ENCODE measurements at regions not wholly inside any gene's neighbourhood (a gene's known extent, or its start where the extent isn't known, plus 50 kb on each side); places are given as distances from the start of the nearest gene placed in this dataset.
A peak's percentile ranks its signal among the peaks of the same experiment; 100 is the strongest.
"Not testable (repeated sequence)": the region's sequence is repeated elsewhere in the genome, so short reads cannot be mapped to it uniquely, and the experiment has no call there.

DNA sequence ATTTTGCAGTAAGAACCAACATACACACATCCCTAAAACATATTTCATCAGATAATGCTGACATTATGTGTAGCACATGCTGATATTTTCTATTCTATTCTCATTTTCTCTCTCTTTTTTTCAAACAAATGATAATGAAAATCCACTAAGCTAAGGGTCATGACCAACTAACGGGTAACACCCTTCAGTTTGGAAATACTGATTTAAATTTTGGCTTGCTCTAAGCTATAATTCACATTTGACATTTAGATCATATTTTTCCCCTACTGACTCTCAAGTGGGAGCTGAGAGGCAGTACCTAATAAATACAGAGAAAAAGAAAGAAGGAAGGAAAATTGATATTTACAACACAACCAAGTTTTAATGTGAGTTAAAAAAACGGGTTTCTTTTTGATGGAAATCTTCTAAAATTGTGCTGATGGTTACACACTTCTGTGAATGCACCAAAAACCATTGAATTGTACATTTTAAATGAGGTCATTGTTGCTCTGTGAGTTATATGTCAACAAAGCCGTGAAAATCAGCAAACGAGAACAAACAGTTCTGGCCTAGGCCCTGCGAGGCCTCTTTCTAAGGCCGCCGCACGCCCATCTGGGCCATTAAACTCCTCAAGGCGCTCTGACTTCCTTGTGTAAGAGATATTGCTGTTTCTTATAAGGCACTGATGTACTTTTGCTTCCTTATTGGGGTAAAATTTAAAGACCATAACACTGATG is 124.2 kb downstream of the GALR1 start:
- no peak for DNase-seq

DNA sequence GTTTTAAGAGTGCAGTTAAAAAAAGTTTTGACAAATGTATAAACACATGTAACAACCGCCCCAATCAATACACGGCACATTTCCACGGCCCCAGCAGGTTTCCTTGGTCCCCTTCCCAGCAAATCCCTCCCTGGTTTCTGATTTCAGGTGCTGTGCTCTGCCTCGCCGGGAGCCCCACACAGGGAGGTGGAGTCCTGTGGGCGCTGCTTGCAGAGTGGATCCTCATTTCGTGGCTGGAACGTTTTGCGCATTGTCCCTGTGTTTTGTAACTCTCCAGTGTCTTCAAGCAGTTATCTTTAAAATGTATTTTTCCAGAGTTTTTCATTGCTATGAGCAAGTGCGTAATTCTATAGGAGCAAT is 124.8 kb downstream of the GALR1 start:
- DNase-seq = no peak

DNA sequence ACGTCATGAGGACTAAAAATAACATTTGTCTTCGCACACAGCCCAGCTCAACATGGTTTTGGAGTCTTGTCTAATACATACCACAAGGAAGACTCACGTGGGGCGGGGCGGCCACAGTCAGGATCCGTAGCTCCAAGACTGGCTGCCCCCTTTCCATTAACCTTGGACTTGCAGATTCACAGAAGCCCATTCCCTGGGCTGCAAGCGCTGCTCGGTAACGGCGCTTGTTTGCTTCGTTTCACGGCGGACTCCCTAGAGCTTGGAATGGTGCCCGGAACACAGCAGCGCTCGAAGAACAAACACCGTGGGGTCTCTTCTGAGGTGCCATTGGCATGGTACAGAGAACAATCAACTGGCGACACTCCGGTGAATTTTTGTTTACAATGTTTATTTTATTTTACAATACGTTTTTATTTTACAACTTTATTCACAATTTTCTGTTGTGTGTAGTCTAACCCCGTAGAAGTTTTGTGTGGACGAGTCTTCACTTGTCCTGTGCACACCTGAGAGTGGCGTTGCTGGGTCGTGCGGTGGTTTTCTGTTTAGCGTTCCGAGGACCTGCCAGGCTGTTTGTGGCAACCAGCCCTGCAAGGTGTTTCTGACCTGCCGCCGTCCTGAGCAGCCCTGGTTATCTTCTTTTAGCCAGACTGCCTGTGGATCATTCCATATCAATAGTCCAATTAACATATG is 126.5 kb downstream of the GALR1 start:
- peak; percentile 82 for DNase-seq

DNA sequence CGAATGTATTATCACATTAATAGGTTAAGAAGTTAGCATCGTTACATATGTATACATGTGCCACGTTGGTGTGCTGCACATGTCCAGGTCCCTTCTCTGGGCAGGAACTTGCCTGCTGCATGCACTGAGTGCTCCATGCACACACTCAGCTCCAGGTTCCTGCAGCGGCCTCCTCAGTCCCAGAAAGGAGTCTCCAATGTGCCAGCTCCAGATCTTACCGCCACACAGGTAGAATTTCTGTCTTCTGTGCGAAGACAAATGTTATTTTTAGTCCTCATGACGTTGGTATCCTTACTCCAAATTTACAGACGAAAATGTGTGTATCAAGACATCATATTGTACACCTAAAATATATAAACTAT is 127.1 kb downstream of the GALR1 start:
- DNase-seq = no peak

DNA sequence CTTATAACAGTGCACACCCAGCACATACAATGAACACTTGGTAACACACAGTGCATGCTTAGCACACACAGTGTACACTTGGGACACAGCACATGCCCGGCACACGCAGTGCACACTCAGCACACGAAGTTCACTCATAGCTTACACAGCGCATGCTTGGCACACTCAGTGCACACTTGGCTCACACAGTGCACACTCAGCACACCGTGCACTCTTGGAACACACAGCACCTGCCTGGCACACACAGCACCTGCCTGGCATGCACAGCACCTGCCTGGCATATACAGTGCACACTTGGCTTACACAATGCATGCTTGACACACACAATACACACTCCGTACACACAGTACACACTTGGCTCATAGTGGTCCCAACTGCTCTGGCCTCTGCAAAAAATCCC is 128.2 kb downstream of the GALR1 start:
- DNase-seq = no peak

DNA sequence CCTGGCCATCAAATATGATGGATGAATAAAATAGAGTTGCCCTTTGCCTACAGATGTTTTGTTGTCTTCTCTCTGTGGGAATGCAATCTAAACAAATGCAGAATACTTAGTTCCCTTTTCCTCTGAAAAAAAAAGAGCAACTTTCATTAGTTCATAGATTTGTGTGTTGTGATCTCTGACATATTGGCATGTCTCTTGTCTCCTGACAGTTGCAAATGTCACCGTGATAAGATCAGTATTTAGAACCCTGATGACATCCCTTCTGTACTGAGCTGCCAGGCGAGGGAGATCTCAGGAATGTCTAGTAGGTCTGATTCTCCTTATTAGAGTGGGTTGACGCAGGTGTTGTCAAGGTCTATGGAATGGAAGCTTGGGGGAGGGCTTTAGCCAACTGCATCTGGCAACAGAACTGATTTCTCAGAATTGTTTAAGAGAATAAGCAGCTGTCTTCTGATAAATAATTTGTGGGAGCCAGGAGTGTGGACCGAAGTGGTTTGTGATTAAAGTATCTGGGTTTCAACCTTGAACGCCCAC is 130.4 kb downstream of the GALR1 start:
- no peak for DNase-seq

- no peak for DNase-seq
These were observed 131.0 kb downstream of the GALR1 start for GRCh38 chr18:77380695-77381094.

DNA sequence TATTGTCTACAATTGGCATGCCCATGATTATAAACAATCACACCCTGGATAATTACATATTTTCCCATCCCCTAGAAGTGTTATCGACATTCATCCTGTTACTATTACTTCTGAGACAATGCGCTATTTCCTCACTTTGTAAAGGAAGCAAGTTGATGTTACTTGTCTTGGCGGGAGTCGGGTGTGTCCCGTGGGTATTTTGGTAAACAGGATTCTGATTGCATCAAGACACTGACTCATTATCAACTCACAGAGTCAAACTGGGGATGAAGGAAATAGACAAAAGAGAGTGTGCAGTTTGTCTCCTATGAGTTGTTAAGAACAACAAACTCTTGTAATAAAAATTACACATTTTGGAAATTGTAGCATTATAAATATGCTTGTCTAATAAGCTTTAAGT is 142.7 kb downstream of the GALR1 start:
- no peak for DNase-seq

DNA sequence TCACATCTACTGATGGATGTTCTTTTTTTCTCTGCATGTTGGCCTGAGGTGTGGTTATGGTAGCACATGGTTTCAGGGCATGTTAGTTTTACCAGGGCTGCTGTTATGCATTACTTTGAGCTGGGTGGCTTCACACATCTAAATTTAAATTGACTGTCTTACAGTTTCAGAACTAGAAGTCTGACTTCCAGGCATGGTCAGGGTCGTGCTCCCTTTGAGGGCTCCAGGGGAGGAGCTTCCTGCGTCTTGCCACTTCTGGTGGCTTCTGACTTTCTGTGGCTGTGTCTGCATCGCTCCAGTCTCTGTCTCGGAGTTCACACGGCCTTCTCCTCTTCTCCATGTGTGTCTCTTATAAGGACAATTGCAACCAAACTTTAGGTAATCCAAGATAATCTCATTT is 143.9 kb downstream of the GALR1 start:
- no peak for DNase-seq

DNA sequence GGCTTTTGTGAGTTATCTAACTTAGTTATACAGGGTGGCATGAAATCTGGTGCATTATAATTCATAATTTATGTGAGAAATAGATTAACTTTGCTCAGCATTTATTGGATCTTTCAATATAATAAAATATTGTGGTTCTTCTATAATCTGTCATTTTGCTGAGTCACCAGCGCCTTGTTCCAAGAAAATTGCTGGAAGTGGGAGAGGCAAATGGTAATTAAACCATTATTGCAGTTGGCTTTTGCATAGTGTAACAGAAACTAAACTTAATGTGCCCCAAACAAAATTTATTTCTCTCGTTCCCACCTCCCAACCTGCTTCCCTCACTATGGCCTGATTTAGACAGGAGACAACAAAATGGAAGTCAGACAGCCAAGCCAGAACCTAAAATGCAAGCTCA is 146.3 kb downstream of the GALR1 start:
- no peak for DNase-seq

GRCh38 chr18:77397056-77397455 is 147.4 kb downstream of the GALR1 start:
- DNase-seq = no peak

DNA sequence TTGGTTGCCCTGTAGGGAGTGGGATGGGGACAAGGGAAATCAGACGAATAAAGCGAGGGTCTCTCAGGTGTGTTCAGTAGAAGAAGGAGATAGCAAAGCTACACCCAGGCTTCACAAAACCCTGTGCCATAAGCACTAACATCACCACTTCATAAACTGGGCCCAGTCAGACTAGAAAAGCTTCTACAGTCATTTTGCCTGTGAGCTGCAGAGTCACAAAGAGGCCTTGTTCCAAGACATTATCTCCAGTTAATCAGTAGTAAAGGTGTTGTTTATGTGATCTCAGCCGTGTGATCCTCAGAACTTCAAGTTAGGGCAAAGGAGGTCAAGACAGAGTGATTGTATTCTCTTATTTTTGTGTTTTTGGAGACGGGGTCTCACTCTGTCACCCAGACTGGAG is 148.0 kb downstream of the GALR1 start:
- no peak for DNase-seq

- no peak for DNase-seq
These were observed 150.9 kb downstream of the GALR1 start for GRCh38 chr18:77400561-77400960.

GRCh38 chr18:77401173-77401572 is 151.5 kb downstream of the GALR1 start:
- no peak for DNase-seq

DNA sequence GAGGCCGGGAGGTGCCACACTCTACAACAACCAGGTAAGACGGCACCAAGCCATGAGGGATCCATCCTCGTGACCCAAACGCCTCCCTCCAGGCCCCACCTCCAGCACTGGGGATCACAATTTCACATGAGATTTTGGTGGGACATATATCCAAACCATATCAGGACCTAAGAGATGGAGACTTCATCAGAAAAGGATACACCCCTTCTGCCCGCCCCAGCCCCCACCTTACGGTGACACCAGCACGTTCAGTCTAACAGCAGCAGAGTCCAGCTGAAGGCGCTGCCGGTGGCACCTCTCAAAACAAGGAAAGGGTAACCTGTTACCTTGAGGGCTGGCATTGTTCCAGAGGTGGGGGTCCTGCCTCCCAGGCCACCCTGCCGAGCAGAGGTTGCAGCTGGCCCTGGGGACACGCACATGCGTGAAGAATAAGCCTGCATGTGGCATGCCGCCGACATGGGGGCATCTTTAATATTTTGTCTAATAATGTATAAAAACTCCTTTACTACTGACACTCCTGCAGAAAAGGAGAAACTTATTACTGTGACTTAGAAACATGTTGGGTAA is 154.4 kb downstream of the GALR1 start:
- DNase-seq = no peak

DNA sequence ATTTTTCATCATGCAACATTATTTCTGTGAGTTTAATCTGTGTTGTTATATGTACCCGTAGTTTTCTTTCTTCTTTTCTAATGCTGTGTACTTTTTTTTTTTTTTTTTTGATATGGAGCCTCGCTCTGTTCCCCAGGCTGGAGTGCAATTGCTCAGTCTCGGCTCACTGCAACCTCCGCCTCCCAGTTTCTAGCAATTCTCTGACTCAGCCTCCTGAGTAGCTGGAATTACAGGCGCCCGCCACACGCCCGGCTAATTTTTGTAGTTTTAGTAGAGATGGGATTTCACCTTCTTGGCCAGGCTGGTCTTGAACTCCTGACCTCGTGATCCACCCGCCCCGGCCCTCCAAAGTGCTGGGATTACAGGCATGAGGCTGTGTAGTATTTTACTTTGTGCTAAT is 155.4 kb downstream of the GALR1 start:
- no peak for DNase-seq

GRCh38 chr18:77407733-77408132 is 158.1 kb downstream of the GALR1 start:
- DNase-seq = no peak

- DNase-seq = not testable (repeated sequence)
These were observed 171.9 kb downstream of the GALR1 start for GRCh38 chr18:77421546-77421945.

- DNase-seq = no peak
These were observed 173.6 kb downstream of the GALR1 start for GRCh38 chr18:77422974-77423867.

GRCh38 chr18:77433076-77433475 is 183.4 kb downstream of the GALR1 start:
- DNase-seq = no peak

GRCh38 chr18:77439888-77440287 is 190.2 kb downstream of the GALR1 start:
- DNase-seq = no peak

- no peak for DNase-seq
These were observed 192.7 kb downstream of the GALR1 start for GRCh38 chr18:77442393-77442792.

DNA sequence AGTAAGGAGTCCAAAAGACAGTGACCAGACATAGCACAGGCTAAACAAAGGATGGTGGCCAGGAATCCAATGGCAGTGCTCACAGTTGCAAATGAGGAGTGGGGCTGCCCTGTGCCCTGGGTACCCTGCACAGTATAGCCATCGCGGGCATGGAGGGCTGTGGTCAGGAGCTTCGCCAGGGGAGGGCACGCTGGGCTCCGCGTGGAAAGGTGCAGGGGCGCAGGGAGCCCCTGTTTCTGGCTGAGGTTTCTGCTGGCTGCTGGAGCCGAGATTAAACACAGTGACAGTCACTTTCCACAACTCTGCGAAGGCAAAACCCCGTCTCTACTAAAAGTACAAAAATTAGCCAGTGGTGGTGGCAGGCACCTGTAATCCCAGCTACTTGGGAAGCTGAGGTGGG is 194.7 kb downstream of the GALR1 start:
- DNase-seq = no peak

Data from DMS153 (cell line).